ENCODE measurements at regions not wholly inside any gene's neighbourhood (a gene's known extent, or its start where the extent isn't known, plus 50 kb on each side); places are given as distances from the start of the nearest gene placed in this dataset.
"Not testable (repeated sequence)": the region's sequence is repeated elsewhere in the genome, so short reads cannot be mapped to it uniquely, and the experiment has no call there.

- Mint-ChIP-seq H3K27ac (no peak overlapping the region), H3K36me3 (no peaks in the 10 kb centered on the region), H3K4me3 (no peak overlapping the region), H3K27me3 (no peaks in the 10 kb centered on the region), H3K4me1 (ENCODE audit: low read depth) (no peaks in the 10 kb centered on the region), H3K9me3 (peaks cover 2% of the 10 kb centered on the region)
- no peak for DNase-seq
- ChIA-PET POLR2A (no interaction called here), CTCF (no interaction called here)
- intact Hi-C loops (cut with micrococcal nuclease): no loop called here
Observed at GRCh38 chr2:142572346-142573132, 304.9 kb upstream of the KYNU start.

- Mint-ChIP-seq H3K27ac (no peak overlapping the region), H3K36me3 (no peaks in the 10 kb centered on the region), H3K9me3 (peaks cover 2% of the 10 kb centered on the region), H3K27me3 (no peaks in the 10 kb centered on the region), H3K4me3 (no peak overlapping the region), H3K4me1 (ENCODE audit: low read depth) (no peaks in the 10 kb centered on the region)
- CTCF ChIA-PET: no interaction called here
- intact Hi-C loops (cut with micrococcal nuclease): no loop called here
- DNase-seq: no peak
- POLR2A ChIA-PET: no interaction called here
Observed at GRCh38 chr2:142571934-142572333, 305.5 kb upstream of the KYNU start.

- ChIA-PET CTCF (no interaction called here), POLR2A (no interaction called here)
- Mint-ChIP-seq H3K36me3 (no peaks in the 10 kb centered on the region), H3K4me3 (no peak overlapping the region), H3K27ac (no peak overlapping the region), H3K9me3 (peaks cover 4% of the 10 kb centered on the region), H3K27me3 (no peaks in the 10 kb centered on the region), H3K4me1 (ENCODE audit: low read depth) (no peaks in the 10 kb centered on the region)
- DNase-seq: no peak
- intact Hi-C loops (cut with micrococcal nuclease): no loop called here
Observed at GRCh38 chr2:142562900-142563299, 314.6 kb upstream of the KYNU start.

DNA sequence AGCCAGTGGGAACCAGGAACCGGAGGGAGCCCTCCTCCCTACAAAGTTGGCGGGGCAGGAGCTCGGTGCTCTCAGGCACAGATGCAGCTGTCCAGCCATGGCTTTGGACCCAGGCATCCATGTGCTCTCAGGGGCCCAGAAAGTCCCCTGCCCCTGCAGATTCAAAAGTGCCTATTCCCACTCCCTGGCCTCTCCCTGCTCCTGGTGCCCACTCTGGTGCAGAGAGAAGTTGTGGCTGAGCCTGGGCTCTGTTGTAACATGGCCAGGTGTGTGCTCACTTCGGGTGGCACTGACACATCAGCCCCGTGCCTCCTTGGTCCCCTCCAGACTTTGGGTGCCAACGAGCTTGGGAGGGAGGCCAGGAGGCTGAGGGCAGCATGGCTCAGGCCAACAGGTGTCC, 315.8 kb upstream of the KYNU start:
- ChIA-PET POLR2A (no interaction called here), CTCF (no interaction called here)
- DNase-seq: no peak
- intact Hi-C loops (cut with micrococcal nuclease): no loop called here
- Mint-ChIP-seq H3K9me3 (peaks cover 4% of the 10 kb centered on the region), H3K27me3 (no peaks in the 10 kb centered on the region), H3K4me3 (no peak overlapping the region), H3K27ac (no peak overlapping the region), H3K4me1 (ENCODE audit: low read depth) (no peaks in the 10 kb centered on the region), H3K36me3 (no peaks in the 10 kb centered on the region)

GRCh38 chr2:142557391-142557790, 320.1 kb upstream of the KYNU start:
- Mint-ChIP-seq H3K27ac (no peak overlapping the region), H3K36me3 (no peaks in the 10 kb centered on the region), H3K4me3 (no peak overlapping the region), H3K27me3 (no peaks in the 10 kb centered on the region), H3K4me1 (ENCODE audit: low read depth) (no peaks in the 10 kb centered on the region), H3K9me3 (peaks cover 2% of the 10 kb centered on the region)
- CTCF ChIA-PET: no interaction called here
- POLR2A ChIA-PET: no interaction called here
- intact Hi-C loops (cut with micrococcal nuclease): no loop called here
- no peak for DNase-seq

DNA sequence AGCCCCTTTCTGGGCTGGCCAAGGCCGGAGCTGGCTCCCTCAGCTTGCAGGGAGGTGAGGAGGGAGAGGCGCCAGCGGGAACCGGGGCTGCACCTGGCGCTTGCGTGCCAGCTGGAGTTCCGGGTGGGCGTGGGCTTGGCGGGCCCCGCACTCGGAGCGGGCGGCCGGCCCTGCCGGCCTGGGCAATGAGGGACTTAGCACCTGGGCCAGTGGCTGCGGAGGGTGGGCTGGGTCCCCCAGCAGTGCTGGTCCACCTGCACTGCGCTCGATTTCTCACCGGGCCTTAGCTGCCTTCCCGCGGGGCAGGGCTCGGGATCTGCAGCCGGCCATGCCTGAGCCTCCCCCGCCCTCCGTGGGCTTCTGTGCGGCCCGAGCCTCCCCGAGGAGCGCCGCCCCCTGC, 331.5 kb upstream of the KYNU start:
- H3K4me3 Mint-ChIP-seq; intact Hi-C loops (cut with micrococcal nuclease); H3K36me3 Mint-ChIP-seq; H3K27me3 Mint-ChIP-seq; CTCF ChIA-PET; POLR2A ChIA-PET; DNase-seq; H3K4me1 Mint-ChIP-seq (ENCODE audit: low read depth); H3K27ac Mint-ChIP-seq: not testable (repeated sequence)
- peaks cover 15% of the 10 kb centered on the region for H3K9me3 Mint-ChIP-seq

- no peaks in the 10 kb centered on the region for H3K36me3 Mint-ChIP-seq
- H3K27ac Mint-ChIP-seq: no peak overlapping the region
- ChIA-PET POLR2A (no interaction called here), CTCF (no interaction called here)
- H3K4me3 Mint-ChIP-seq: no peak overlapping the region
- no peaks in the 10 kb centered on the region for H3K4me1 Mint-ChIP-seq (ENCODE audit: low read depth)
- H3K9me3 Mint-ChIP-seq: peaks cover 12% of the 10 kb centered on the region
- H3K27me3 Mint-ChIP-seq: no peaks in the 10 kb centered on the region
- DNase-seq: no peak
- intact Hi-C loops (cut with micrococcal nuclease): no loop called here
Observed at GRCh38 chr2:142545036-142545435, 332.4 kb upstream of the KYNU start.

DNA sequence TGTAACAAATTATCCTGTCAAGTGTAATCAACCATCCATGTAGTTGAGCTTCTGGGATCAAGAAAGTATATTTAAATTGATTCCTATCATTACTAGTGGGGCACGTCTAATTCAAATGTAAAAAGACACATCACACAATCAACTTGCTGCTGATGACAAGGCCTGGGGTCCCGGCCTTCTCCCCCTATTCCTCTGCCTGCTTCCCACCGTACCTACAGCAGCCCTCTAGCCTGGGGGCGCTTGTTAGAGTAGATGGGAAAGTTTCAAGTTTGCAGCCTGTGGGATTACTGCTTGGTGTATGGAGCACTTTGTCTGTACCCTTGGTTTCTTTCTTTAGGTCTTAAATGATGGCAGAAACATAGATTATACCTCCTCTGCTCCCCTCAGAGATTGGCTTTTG, 333.3 kb upstream of the KYNU start:
- CTCF ChIA-PET: no interaction called here
- intact Hi-C loops (cut with micrococcal nuclease): no loop called here

DNA sequence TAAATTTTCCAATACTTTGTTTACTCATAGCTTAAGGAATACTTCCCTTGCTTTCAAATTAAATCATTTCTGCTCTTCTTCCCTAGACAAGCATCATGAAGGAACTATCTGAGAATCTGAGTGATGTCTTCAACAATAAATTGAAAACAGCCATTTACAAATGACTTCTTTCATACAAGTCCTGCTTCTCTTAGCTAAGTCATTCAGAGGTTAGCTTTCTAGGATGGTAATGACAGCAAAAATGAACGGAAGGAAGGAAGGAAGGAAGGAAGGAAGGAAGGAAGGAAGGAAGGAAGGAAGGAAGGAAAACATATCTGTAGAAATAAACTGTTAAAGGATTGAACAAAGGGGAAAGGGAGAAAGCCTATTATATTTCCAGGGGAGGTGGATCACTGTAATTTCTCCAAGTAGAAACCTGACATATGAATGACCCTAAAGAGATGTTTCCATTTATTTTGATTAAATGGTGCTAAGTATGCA, 335.0 kb upstream of the KYNU start:
- ChIA-PET POLR2A (no interaction called here), CTCF (no interaction called here)
- no peak for DNase-seq
- Mint-ChIP-seq H3K27ac (no peak overlapping the region), H3K27me3 (no peaks in the 10 kb centered on the region), H3K36me3 (no peaks in the 10 kb centered on the region), H3K4me3 (no peak overlapping the region), H3K9me3 (peaks cover 5% of the 10 kb centered on the region), H3K4me1 (ENCODE audit: low read depth) (no peaks in the 10 kb centered on the region)
- intact Hi-C loops (cut with micrococcal nuclease): no loop called here

More for the DNA sequence above, 333.3 kb upstream of the KYNU start:
- no peak overlapping the region for H3K4me3 Mint-ChIP-seq
- no peak for DNase-seq
- no peak overlapping the region for H3K27ac Mint-ChIP-seq
- no peaks in the 10 kb centered on the region for H3K36me3 Mint-ChIP-seq
- H3K9me3 Mint-ChIP-seq: peaks cover 10% of the 10 kb centered on the region
- H3K27me3 Mint-ChIP-seq: no peaks in the 10 kb centered on the region
- POLR2A ChIA-PET: interaction anchor here (0.5 kb wide), 1 partner anchor 101 kb away, joined by 3 read pairs; no protein-coding TSS in a partner anchor
- H3K4me1 Mint-ChIP-seq (ENCODE audit: low read depth): no peaks in the 10 kb centered on the region

GRCh38 chr2:142536966-142537365, 340.5 kb upstream of the KYNU start:
- no peak overlapping the region for H3K27ac Mint-ChIP-seq
- H3K36me3 Mint-ChIP-seq: no peaks in the 10 kb centered on the region
- H3K27me3 Mint-ChIP-seq: no peaks in the 10 kb centered on the region
- H3K4me3 Mint-ChIP-seq: no peak overlapping the region
- DNase-seq: no peak
- intact Hi-C loops (cut with micrococcal nuclease): no loop called here
- no peaks in the 10 kb centered on the region for H3K4me1 Mint-ChIP-seq (ENCODE audit: low read depth)
- ChIA-PET CTCF (no interaction called here), POLR2A (no interaction called here)
- no peaks in the 10 kb centered on the region for H3K9me3 Mint-ChIP-seq

- ChIA-PET CTCF (no interaction called here), POLR2A (no interaction called here)
- no peak for DNase-seq
- H3K4me1 Mint-ChIP-seq (ENCODE audit: low read depth): no peaks in the 10 kb centered on the region
- no peaks in the 10 kb centered on the region for H3K27me3 Mint-ChIP-seq
- no peak overlapping the region for H3K4me3 Mint-ChIP-seq
- H3K36me3 Mint-ChIP-seq: no peaks in the 10 kb centered on the region
- H3K27ac Mint-ChIP-seq: no peak overlapping the region
- intact Hi-C loops (cut with micrococcal nuclease): no loop called here
- no peaks in the 10 kb centered on the region for H3K9me3 Mint-ChIP-seq
Observed at GRCh38 chr2:142536492-142536891, 341.0 kb upstream of the KYNU start.

DNA sequence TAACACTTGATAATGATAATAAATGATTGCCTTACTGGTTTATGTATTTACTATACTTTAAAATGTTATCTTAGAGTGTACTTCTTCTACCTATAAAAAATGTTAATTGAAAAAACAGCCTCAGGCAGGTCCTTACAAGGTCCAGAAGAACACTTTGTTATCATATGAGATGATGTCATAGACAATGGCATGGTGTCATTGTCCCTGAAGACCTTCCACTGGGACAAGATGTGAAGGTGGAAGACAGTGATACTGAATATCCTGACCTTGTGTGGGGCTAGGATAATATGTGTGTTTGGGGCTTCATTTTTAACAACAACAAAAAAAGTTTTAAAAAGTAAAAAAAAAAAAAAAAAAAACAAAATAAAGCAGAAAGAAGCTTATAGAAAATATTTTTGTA, 342.2 kb upstream of the KYNU start:
- no peaks in the 10 kb centered on the region for H3K36me3 Mint-ChIP-seq
- no peaks in the 10 kb centered on the region for H3K9me3 Mint-ChIP-seq
- no peak overlapping the region for H3K27ac Mint-ChIP-seq
- ChIA-PET CTCF (no interaction called here), POLR2A (no interaction called here)
- DNase-seq: no peak
- H3K4me3 Mint-ChIP-seq: no peak overlapping the region
- intact Hi-C loops (cut with micrococcal nuclease): no loop called here
- no peaks in the 10 kb centered on the region for H3K27me3 Mint-ChIP-seq
- no peaks in the 10 kb centered on the region for H3K4me1 Mint-ChIP-seq (ENCODE audit: low read depth)

GRCh38 chr2:142533177-142533576, 344.3 kb upstream of the KYNU start:
- no peaks in the 10 kb centered on the region for H3K36me3 Mint-ChIP-seq
- intact Hi-C loops (cut with micrococcal nuclease): no loop called here
- ChIA-PET POLR2A (no interaction called here), CTCF (no interaction called here)
- no peaks in the 10 kb centered on the region for H3K9me3 Mint-ChIP-seq
- no peak overlapping the region for H3K27ac Mint-ChIP-seq
- no peaks in the 10 kb centered on the region for H3K4me1 Mint-ChIP-seq (ENCODE audit: low read depth)
- H3K4me3 Mint-ChIP-seq: no peak overlapping the region
- no peak for DNase-seq
- H3K27me3 Mint-ChIP-seq: no peaks in the 10 kb centered on the region
